ENCODE measurements at regions not wholly inside any gene's neighbourhood (a gene's known extent, or its start where the extent isn't known, plus 50 kb on each side); places are given as distances from the start of the nearest gene placed in this dataset.

DNA sequence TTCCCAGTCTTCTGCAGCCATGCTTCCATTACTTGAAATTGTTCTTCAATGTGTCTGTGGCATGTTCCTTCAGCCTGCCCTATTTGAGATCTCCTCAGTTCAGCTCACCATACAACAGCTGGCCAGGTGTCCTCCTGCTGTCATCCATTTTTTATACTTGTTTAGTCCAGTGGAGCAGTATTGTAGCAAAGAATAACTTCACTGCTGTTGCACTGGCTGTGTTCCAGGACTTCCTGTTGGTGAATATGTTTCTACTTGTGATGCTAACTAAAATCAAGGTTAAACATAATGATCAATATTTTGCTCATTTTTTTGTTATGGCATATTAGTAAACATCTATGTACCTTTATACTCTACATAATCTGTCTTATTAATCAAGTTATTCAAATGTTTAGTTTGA is 1394.1 kb downstream of the PCDH9 start:
- H3K27me3 ChIP-seq (replicated peaks; ENCODE audit: control insufficient read depth, insufficient read depth, low read length): no peaks in the 10 kb centered on the region
- no peak overlapping the region for H3K4me3 ChIP-seq (replicated peaks; ENCODE audit: low read depth, low read length)
- TF ChIP-seq, protein P1, sequence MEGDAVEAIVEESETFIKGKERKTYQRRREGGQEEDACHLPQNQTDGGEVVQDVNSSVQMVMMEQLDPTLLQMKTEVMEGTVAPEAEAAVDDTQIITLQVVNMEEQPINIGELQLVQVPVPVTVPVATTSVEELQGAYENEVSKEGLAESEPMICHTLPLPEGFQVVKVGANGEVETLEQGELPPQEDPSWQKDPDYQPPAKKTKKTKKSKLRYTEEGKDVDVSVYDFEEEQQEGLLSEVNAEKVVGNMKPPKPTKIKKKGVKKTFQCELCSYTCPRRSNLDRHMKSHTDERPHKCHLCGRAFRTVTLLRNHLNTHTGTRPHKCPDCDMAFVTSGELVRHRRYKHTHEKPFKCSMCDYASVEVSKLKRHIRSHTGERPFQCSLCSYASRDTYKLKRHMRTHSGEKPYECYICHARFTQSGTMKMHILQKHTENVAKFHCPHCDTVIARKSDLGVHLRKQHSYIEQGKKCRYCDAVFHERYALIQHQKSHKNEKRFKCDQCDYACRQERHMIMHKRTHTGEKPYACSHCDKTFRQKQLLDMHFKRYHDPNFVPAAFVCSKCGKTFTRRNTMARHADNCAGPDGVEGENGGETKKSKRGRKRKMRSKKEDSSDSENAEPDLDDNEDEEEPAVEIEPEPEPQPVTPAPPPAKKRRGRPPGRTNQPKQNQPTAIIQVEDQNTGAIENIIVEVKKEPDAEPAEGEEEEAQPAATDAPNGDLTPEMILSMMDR (IDR thresholded peaks at IDR 0.05; ENCODE audit: insufficient read depth, low read length, poor library complexity, severe bottlenecking): no peak

DNA sequence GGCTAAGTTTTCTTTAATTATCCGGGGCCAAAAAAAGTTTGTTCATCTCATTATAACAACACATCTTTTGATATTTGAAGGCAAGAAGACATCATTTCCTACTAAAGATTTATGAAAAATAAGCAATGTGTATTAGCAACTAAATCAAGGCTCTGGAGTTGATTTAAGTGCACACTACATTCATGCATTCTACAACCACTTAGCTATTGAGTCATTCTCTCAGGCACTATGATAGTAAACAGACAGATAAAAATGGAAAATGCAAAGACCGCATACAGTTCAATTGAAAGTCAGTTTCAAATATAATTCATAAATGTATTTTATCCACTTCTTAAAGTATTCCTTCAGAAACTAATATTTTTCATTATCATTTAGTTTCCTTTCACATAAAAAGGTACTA is 1395.2 kb downstream of the PCDH9 start:
- Histone ChIP-seq H3K36me3 (ENCODE audit: control insufficient read depth, insufficient read depth, low read length) (no peaks in the 10 kb centered on the region), H3K27me3 (replicated peaks; ENCODE audit: control insufficient read depth, insufficient read depth, low read length) (no peaks in the 10 kb centered on the region), H3K4me3 (replicated peaks; ENCODE audit: low read depth, low read length) (no peak overlapping the region)
- TF ChIP-seq, protein P1 (IDR thresholded peaks at IDR 0.05; ENCODE audit: insufficient read depth, low read length, poor library complexity, severe bottlenecking): no peak
- no peak for DNase-seq (ENCODE audit: extremely low read depth, insufficient read length)

More for the DNA sequence above, 1394.1 kb downstream of the PCDH9 start:
- DNase-seq (ENCODE audit: extremely low read depth, insufficient read length): no peak
- no peaks in the 10 kb centered on the region for H3K36me3 ChIP-seq (ENCODE audit: control insufficient read depth, insufficient read depth, low read length)

DNA sequence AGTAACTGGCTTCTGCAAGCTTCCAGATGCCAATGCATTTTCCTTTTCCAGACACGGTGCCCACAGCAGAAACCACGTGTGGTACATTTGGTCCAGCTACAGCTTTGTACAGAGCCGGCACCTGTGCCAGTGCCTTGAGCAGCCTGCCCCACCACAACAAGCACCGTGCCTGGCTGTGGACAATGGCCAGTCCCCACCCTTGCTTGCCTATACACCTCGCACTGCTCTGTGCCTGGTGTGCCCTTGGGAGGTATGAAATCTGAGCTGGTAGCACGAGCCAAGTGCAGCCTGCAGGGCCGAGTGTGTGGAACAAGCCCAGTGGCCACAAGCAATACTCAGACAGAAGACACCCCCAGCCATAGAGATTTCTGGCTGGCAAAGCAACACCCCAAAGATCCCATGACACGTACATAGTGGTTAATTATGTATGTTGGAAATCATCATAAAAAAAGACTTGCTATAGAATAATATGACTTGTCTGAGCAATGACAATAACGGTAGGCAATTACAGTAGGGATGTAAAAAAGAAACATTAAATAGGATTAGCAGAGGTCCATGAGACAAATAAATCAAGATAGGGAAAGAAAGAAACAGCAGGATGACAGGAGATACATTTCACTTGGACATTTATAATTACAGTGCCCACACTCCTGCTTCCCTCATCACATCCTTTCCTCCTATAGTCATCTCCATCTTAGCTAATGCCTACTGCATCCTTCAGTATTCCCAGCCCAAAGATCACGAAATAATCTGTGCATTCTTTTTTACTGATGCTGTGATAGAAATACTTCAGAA is 1399.5 kb downstream of the PCDH9 start:
- no peak for DNase-seq (ENCODE audit: extremely low read depth, insufficient read length)
- H3K27me3 ChIP-seq (replicated peaks; ENCODE audit: control insufficient read depth, insufficient read depth, low read length): no peaks in the 10 kb centered on the region
- H3K36me3 ChIP-seq (ENCODE audit: control insufficient read depth, insufficient read depth, low read length): no peaks in the 10 kb centered on the region
- H3K4me3 ChIP-seq (replicated peaks; ENCODE audit: low read depth, low read length): no peak overlapping the region
- TF ChIP-seq, protein P1 (IDR thresholded peaks at IDR 0.05; ENCODE audit: insufficient read depth, low read length, poor library complexity, severe bottlenecking): no peak

DNA sequence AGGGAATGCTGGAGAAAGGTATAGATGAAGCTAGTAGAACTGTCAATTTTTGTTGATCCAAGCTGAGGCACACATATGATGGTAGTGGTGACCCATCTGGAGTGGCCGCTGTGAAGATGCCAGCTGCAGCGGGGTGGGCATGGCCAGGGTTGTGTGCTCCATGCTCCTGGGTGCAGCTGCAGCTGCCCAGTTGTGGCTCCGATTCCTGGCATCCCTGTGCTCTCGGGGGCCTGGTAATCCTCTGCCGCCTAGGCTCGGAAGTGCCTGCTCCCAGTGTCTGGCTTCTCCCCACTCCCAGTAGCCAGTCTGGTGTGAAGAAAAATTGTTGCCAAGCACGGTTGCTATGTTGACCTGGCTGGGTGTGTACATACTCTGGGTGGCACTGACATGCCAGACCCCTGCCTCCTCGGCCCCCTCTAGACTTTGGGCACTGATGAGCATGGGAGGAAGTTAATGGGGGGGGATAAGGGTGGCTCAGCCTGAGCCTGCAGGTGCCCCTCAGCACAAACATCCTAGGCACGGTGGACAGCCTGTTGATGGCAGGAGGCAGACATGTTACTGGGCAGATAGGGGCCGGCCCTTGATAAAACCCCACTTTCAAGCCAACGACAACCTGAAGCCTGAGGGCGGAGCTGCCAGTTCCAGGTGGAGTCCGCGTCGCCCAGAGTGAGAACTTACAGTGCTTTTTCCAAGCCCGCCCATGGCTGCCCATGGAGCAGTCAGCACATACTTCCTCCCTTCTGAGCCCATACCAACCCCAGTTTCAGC is 1400.7 kb downstream of the PCDH9 start:
- Histone ChIP-seq H3K36me3 (ENCODE audit: control insufficient read depth, insufficient read depth, low read length) (no peaks in the 10 kb centered on the region), H3K27me3 (replicated peaks; ENCODE audit: control insufficient read depth, insufficient read depth, low read length) (no peaks in the 10 kb centered on the region), H3K4me3 (replicated peaks; ENCODE audit: low read depth, low read length) (no peak overlapping the region)
- DNase-seq (ENCODE audit: extremely low read depth, insufficient read length): no peak
- TF ChIP-seq, protein P1 (IDR thresholded peaks at IDR 0.05; ENCODE audit: insufficient read depth, low read length, poor library complexity, severe bottlenecking): no peak

DNA sequence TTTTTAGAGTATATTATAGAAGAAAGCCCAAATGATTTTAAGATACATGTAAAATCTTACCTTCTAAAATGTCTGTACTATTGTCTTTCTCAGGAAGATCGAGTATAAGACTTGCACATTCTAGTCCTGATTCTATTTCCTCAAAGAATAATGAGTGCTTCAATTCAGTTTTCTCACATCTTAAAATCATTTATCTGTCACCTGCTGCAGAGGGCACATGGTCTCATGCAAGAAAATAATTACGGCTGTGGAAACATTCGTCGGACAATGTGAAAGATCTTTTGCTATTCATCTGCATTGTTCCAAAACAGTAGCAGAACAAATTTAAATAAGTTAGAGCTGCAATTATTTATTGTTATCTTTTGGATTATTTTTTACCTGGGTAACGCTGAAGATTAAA is 1403.5 kb downstream of the PCDH9 start:
- TF ChIP-seq, protein P1 (IDR thresholded peaks at IDR 0.05; ENCODE audit: insufficient read depth, low read length, poor library complexity, severe bottlenecking): no peak
- Histone ChIP-seq H3K27me3 (replicated peaks; ENCODE audit: control insufficient read depth, insufficient read depth, low read length) (no peaks in the 10 kb centered on the region), H3K36me3 (ENCODE audit: control insufficient read depth, insufficient read depth, low read length) (no peaks in the 10 kb centered on the region), H3K4me3 (replicated peaks; ENCODE audit: low read depth, low read length) (no peak overlapping the region)
- no peak for DNase-seq (ENCODE audit: extremely low read depth, insufficient read length)
